HPDE6-E6E7 (cell line): ENCODE measurements at regions not wholly inside any gene's neighbourhood (a gene's known extent, or its start where the extent isn't known, plus 50 kb on each side); places are given as distances from the start of the nearest gene placed in this dataset.

ENCODE experiments used
- DNase-seq: peaks from one replicate; pipeline ENCODE4 v3.0.0; 2011; ENCODE audit warnings: missing footprints; ENCODE audit errors: extremely low spot score

DNA sequence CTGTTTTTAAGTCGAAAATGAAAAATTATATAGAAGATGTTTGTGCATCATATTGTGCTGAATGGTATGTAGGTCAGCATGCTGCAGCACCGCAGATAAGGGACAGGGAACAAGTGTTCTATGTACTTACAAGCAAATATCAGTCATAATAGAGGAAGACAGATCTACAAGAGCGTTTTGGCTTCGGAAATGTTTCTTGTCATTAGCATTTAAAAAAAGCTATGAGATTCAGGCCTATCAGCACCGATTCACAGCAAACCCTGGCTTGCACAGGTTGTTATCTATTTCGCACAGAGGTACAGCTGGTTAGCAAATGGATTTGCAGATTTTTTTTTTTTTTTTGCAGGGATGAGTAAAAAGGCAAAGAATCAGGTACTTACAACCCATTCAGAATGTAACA, 204.2 kb upstream of the TBC1D5 start:
- DNase-seq: no peak

DNA sequence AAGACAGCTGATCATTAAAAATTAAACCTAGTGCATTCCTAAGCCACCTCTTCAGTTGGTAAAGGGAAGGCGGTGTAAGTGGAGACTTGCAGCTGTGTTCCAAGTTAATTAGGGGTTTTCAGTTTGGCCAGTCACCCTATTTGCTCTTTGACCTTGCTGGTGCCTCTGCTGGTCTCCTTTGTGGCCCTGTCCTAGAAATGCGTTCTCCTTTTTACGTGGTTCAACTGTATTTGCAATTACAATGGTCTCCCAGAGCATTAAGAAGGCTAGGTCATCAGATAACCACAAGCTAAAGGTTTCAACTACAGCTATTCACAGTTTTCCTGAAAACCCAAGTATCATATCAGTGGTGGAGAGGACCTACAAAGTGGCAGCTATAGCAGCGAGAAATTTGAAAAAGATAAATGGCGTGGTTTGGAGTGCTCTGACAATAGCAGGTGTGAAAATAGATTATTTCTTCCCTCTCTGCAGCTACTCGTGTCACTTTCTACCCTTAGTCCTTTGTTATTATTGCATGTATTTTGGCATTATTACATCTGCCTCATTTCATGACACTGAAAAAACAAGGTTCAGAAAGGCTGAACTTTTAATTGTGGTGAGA, 203.5 kb upstream of the TBC1D5 start:
- no peak for DNase-seq

DNA sequence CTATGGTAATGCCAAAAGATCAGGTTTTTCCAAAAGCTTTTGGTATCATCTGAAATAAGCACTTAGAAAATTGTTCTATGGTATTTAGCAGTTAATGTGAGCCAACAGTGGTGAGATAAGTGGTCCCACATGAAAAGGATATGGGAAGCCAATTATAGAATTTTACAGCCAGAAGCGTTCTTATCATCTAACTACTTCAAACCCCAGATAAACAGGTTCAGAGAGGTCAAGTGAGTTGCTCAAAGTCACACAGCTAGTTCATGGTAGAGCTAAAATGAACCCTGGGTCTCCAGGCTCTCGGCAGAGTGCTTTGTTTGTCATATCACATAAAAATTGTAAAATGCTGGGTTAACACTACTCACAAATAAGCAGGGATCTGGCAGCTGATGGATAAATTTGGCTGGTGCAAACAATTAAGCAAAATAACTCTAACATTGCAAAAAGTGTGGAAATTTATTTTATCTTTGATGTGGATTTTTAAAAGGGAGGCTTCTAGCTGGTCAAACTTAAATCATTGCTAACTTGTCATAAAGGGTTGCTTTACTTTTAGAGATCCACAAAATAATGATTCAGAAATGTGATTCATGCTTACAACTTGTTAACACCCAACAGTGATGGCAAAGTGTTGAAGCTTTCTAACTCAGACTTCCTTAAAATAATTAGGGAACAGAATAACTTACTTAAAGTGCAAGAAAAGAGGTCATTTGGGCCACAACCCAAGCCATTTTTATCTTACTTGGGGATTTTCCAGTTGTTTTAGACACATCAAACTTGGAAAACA, 202.8 kb upstream of the TBC1D5 start:
- DNase-seq: no peak

DNA sequence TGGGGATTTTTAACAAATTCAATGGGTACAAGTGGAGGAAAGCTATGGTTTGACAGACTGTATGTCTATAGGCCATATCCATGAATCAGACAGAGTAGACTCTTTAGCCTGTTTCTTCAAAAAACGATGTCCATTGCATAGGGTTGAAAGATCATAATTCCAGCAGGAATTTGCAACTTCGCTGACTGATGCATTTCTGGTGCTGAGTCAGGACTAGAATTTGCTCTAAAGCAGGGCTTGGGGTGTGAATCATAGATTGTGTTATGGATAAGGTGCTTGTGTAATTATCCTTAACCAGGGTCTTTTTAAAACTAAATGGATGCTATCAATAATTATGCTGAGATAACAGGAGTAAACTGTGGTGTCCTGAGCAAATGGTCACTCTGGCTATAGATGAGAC, 200.4 kb upstream of the TBC1D5 start:
- DNase-seq: no peak

GRCh38 chr3:17941766-17942165, 199.3 kb upstream of the TBC1D5 start:
- DNase-seq: no peak

DNA sequence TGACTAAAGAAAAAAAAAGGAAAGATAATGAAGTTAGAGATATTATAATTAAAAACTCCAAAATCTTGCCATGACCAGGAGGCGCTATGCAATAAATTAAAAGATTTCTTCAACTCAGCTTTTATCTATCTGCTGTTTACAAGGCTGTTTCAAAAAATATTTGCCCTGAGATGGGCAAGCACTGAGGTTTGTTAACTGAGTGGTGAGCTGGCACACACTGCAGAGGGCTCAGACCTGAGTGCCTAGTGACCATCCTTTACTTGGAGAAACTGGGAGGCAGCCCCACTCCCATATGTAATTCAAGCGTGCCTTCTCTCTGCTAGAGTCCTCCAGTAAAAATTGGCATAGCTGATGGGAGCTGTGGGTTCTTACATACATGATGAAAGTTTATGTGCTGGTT, 198.7 kb upstream of the TBC1D5 start:
- no peak for DNase-seq

GRCh38 chr3:17939157-17939556, 196.7 kb upstream of the TBC1D5 start:
- no peak for DNase-seq

GRCh38 chr3:17938313-17938712, 195.9 kb upstream of the TBC1D5 start:
- DNase-seq: no peak

- DNase-seq: no peak
Observed at GRCh38 chr3:17936736-17937480, 194.5 kb upstream of the TBC1D5 start.

DNA sequence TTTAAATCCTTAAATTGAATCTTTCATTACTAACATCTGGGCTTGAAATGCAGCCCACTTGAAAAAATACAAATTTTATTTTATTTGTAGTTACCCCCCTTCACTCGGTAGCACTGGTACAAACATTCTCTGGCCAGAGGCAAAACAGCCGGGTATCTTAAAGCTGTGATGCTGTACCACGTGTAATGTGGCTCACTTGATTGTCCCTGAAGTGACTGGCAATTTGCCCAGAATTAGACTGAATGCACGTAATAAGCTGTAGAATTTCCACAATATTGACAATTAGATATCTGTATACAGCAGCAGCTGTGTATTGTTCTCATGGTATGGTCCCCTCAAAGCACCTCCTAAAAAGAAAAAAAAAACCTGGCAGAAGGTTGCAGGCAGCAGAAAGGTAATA, 192.8 kb upstream of the TBC1D5 start:
- DNase-seq: no peak

GRCh38 chr3:17932136-17932771, 189.8 kb upstream of the TBC1D5 start:
- DNase-seq: no peak

GRCh38 chr3:17931131-17931530, 188.7 kb upstream of the TBC1D5 start:
- no peak for DNase-seq

DNA sequence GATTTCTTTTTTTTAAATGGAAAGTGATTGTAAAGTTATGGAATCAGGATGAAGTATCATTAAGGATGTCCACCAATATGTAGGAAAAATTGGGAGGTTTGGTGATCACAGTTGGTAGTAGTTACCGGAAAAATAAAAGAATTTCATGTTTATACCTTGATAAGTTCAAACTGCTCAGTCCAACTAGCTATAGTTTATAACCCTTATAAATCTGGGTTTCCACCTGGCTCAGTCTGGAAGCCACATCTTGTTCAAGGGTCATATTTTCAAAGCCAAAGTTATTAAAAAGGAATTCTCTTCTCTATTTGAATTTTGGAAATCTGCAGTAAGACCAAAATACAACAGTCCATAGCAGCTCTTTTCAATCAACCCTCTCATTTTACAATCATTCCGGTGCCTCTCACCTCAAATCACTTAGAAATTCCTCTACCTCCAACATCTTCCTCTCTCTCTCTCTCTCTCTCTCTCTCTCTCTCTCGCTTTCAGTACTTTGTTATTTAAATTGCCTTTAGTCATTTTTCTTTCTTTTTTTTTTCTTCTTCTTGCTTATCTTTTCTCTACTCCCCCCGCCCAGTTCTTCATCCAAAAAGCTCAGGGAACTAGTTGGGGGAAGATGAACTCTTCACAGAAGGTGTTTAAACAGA, 186.2 kb upstream of the TBC1D5 start:
- no peak for DNase-seq

DNA sequence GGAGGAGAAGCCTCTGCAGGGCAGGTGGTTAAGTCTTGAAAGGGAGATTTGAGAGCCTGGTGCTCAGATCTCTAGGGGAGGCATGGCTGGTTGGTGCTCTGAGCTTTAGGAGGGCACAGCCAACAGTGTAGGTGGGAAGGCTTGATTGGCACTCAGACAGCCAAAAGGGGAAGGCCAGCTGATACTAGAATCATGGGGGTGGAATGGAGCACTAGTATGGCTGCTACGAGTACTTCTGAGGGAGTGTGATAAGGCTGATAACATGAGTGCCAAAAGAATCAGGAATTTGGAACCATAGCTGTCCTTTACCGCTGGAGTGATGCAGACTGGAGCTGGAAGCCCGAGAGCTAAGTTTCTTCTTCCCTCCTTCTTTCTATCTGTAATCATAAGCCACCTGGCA, 184.6 kb upstream of the TBC1D5 start:
- no peak for DNase-seq

DNA sequence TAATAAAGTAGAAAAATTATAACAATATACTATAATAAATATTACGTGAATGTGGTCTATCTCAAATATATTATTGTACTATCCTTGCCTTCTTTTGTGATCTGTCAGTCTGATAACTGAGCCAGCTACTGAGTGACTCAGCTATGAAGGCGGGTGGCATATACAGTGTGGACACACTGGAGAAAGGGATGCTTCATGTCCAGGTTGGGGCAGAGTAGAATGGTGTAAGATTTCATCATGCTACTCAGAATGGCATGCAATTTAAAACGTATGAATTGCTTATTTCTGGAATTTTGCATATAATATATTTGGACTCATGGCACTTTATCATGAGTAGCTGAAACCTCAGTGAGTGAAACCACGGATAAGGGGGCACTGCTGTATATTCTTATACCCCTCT, 172.9 kb upstream of the TBC1D5 start:
- peak; percentile 2 for DNase-seq

DNA sequence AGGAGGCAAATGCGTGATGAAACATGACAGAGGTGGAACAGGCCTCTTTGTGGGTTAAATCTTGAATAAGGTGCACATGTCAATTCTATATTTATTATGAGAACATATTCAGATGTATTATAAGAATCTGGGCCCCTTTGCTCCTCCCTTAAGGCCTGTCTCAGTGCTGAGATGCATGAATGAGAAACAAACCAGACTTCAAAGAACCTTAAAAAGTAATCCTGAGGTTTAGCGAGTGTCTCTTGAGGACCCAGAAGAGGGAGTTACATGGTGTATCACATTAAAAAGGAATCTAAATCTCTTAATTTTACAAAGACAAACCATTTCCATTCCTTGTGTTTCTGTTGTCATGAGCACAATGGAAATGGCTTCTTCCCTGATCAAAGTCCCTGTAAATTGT, 170.9 kb upstream of the TBC1D5 start:
- no peak for DNase-seq

DNA sequence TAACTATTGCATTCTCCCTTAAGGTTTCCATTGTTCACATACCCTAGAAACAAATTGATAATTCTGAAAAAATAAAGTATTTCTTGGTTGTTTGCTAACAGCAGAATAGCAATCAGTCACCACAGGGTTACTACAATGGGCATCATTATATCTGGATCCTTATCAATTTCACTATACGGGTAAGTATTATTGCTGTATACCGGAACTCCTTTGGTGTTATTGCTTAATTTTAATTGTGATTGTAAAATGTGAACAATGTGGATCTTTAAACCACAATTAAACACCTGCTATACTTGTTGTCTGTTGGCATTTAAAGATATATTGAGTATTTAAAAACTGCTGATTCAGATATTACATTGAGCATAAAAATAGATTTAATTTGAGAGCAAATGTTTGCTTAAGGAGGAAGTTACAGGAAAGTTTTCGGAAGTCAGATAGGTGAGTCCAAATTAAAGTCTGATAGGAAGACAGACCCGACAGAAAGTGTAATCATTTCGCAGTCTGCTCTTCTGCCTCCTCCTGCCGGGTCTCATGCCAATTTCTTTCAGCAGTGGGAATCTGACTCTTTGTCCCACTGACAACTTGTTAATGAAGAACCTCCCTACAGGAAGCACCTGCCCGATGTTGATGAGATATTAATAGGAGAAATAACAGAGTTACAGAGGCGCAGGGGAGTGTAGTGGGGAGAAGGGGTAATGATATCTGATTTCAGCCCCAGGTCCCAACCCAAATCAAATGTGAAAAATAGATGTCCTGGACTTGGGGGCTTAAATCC, 169.7 kb upstream of the TBC1D5 start:
- DNase-seq: no peak

DNA sequence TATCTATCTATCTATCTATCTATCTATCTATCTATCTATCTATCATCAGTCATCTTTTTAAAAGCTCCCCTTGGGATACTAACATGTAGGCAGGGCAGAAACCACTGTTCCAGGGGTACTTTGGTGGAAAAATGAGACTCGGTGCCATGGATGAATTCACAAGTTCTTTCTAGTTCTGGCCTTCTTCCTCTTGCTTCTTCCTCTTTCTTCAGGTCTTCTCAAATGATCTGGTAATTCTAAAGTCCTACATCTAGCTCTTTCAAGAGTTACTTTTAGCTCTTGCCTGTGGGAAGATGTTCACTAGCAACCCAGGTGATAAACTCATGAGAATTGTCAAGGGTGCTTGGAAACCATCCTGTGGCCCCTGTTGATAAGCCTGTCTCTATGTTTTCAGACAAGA, 168.5 kb upstream of the TBC1D5 start:
- no peak for DNase-seq

DNA sequence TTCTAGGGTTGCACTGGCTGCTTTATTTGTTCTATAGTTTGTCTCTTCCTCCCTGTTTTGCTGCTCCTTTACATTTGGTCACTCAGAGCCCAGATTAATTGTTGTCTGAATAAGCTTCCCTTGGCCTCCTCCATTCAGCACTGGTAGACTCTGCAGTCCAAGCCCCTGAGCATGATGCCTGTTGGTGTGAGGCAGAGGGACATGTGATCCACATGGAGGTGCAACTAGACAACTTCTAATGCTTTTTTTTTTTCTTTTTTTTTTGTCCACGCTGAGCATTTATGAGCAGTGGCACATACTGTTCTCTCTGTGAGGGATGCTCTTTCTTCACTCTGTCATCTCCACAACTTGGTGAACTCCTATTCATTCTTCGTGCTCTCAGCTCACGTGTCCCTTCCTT, 167.3 kb upstream of the TBC1D5 start:
- no peak for DNase-seq

- no peak for DNase-seq
Observed at GRCh38 chr3:17908399-17909191, 166.2 kb upstream of the TBC1D5 start.
